ENCODE measurements at regions not wholly inside any gene's neighbourhood (a gene's known extent, or its start where the extent isn't known, plus 50 kb on each side); places are given as distances from the start of the nearest gene placed in this dataset.

DNA sequence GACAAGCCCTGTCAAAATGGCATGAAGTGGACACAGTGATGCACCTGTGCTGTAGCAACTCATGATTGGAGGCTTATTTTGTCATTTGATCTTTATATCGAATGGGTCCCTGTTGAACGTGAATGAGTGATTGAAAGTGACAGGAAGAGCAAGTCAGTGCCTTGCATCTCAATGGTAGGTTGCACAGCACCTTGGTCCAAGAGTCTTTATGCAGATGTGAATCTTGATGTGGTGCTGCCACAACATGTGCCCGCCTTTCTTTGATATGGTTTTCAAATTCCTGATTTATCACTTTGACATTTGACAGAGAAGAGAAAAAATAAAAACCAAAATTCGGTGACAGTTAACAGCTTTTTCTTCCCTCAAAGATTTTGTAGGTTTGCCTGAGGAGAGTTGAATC lies 1182.4 kb downstream of the DNAJB9 start:
- WGBS (ENCODE audit: insufficient coverage, low lambda C conversion rate), result 75% methylated on average over 2 of the region's 4 CpGs
- Histone ChIP-seq H3K27ac (ENCODE audit: low read length) (no peak overlapping the region), H3K4me1 (ENCODE audit: control insufficient read depth, insufficient read depth, low read length) (no peaks in the 10 kb centered on the region), H3K36me3 (ENCODE audit: control insufficient read depth, insufficient read depth, low read length) (no peaks in the 10 kb centered on the region), H3K4me3 (ENCODE audit: low read length) (no peak overlapping the region), H3K27me3 (ENCODE audit: control insufficient read depth, insufficient read depth, low read length) (no peaks in the 10 kb centered on the region), H3K9me3 (ENCODE audit: control insufficient read depth, low read depth, low read length) (no peaks in the 10 kb centered on the region)
- no peak for DNase-seq

DNA sequence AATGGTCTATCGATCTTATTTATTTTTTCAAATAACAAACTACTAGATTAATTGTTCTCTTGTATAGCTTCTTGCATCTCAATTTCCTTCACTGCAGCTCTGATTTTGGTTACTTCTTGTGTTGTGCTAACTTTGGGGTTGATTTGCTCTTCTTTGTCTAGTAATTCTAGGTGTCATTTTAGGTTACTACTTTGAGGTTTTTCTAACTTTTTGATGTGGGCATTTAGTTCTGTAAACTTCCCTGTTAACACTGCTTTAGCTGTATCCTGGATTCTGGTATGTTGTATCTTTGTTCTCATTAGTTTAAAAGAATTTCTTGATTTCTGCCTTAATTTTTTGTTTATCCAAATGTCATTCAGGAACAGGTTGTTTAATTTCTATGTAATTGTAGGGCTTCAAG lies 1188.0 kb downstream of the DNAJB9 start:
- H3K27ac ChIP-seq (ENCODE audit: low read length), result no peak overlapping the region
- WGBS (ENCODE audit: insufficient coverage, low lambda C conversion rate), result 86% methylated on average over 1 of the region's 1 CpG
- no peaks in the 10 kb centered on the region for H3K9me3 ChIP-seq (ENCODE audit: control insufficient read depth, low read depth, low read length)
- no peaks in the 10 kb centered on the region for H3K27me3 ChIP-seq (ENCODE audit: control insufficient read depth, insufficient read depth, low read length)
- DNase-seq, result no peak
- no peaks in the 10 kb centered on the region for H3K36me3 ChIP-seq (ENCODE audit: control insufficient read depth, insufficient read depth, low read length)
- no peaks in the 10 kb centered on the region for H3K4me1 ChIP-seq (ENCODE audit: control insufficient read depth, insufficient read depth, low read length)
- H3K4me3 ChIP-seq (ENCODE audit: low read length), result no peak overlapping the region

DNA sequence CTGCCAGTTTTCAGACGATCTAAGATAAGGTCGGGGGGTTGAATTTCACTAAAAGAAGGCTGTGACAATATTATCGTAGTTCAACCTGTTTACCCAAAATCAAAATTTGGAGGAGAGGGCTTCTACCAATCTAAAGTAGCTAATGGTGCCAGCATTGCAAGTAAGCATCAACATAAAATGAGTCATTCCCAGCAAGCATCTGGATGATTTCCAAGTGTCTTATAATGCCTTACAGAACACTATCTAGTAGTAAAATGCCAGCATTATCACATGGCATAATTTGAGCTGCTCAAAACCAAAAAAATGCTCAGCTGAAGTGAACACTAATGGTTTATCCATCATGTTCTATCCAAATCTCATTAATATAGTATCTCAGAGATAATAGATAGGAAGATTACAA lies 1193.9 kb downstream of the DNAJB9 start:
- Histone ChIP-seq H3K36me3 (ENCODE audit: control insufficient read depth, insufficient read depth, low read length) (no peaks in the 10 kb centered on the region), H3K27ac (ENCODE audit: low read length) (no peak overlapping the region), H3K4me3 (ENCODE audit: low read length) (no peak overlapping the region), H3K27me3 (ENCODE audit: control insufficient read depth, insufficient read depth, low read length) (no peaks in the 10 kb centered on the region), H3K4me1 (ENCODE audit: control insufficient read depth, insufficient read depth, low read length) (no peaks in the 10 kb centered on the region), H3K9me3 (ENCODE audit: control insufficient read depth, low read depth, low read length) (no peaks in the 10 kb centered on the region)
- 86% methylated on average over 2 of the region's 3 CpGs for WGBS (ENCODE audit: insufficient coverage, low lambda C conversion rate)
- DNase-seq, result no peak

DNA sequence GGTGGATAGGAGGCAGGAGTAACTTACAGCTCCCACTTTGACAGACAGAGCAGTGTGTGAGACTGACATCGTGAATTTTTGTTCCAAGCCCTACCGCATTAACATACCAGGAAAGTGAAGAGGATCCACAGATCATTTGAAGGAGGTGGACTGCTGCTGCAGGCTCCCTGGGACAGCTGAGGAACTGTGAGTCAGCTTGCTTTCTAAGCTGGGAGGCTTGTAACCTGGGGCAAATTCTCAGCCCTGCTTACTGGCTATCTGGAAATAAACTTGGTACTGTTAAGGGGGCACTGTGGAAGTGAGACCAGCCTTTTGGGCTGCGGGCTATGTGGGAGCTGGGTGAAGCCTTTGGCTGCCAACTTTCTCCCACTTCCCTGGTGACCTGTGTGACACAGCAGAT lies 1202.5 kb downstream of the DNAJB9 start:
- no peaks in the 10 kb centered on the region for H3K9me3 ChIP-seq (ENCODE audit: control insufficient read depth, low read depth, low read length)
- no peak overlapping the region for H3K4me3 ChIP-seq (ENCODE audit: low read length)
- no peak for DNase-seq
- no CpG with 5 or more reads among the region's 3 CpGs for WGBS (ENCODE audit: insufficient coverage, low lambda C conversion rate)
- no peaks in the 10 kb centered on the region for H3K27me3 ChIP-seq (ENCODE audit: control insufficient read depth, insufficient read depth, low read length)
- no peaks in the 10 kb centered on the region for H3K4me1 ChIP-seq (ENCODE audit: control insufficient read depth, insufficient read depth, low read length)
- H3K27ac ChIP-seq (ENCODE audit: low read length), result no peak overlapping the region
- no peaks in the 10 kb centered on the region for H3K36me3 ChIP-seq (ENCODE audit: control insufficient read depth, insufficient read depth, low read length)

DNA sequence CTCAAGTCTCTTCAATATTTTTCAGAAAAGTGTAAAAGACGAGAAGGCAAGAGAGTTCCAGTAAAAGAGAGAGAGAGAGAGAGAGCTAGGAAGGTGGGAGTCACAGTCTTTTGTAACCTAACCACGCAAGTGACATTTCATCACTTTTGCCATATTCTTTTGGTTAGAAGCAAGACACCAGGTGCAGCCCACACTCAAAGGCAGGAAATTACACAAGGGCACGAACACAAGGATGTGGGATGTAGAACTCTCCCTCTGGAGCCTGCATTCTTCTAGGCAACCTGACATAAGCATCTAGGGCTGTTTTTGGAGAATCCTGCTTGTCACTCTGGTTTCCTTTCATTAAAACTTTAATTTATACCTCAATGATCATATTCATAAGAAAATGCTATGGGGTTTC lies 1213.1 kb downstream of the DNAJB9 start:
- Histone ChIP-seq H3K27ac (ENCODE audit: low read length) (no peak overlapping the region), H3K27me3 (ENCODE audit: control insufficient read depth, insufficient read depth, low read length) (no peaks in the 10 kb centered on the region), H3K4me1 (ENCODE audit: control insufficient read depth, insufficient read depth, low read length) (no peaks in the 10 kb centered on the region), H3K4me3 (ENCODE audit: low read length) (no peak overlapping the region), H3K9me3 (ENCODE audit: control insufficient read depth, low read depth, low read length) (no peaks in the 10 kb centered on the region), H3K36me3 (ENCODE audit: control insufficient read depth, insufficient read depth, low read length) (no peaks in the 10 kb centered on the region)
- WGBS (ENCODE audit: insufficient coverage, low lambda C conversion rate), result 90% methylated on average over 2 of the region's 3 CpGs
- DNase-seq, result no peak

DNA sequence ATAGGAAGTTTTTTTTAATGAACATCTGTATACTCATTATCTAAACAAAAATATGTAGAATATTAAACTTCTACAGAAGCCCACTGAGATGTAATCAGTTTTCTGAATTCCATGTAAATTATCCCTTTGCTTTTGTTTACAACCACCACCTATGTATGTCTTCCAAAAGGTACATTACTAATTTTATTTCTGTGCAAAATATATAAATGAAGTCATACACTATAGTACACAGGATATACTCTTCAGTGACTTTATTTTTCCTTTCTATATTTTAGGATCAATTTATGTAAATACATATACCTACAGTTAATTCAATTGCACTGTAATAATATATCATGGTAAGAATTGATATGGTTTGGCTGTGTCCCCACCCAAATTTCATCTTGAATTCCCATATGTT lies 1236.9 kb downstream of the DNAJB9 start:
- no peaks in the 10 kb centered on the region for H3K9me3 ChIP-seq (ENCODE audit: control insufficient read depth, low read depth, low read length)
- H3K4me1 ChIP-seq (ENCODE audit: control insufficient read depth, insufficient read depth, low read length), result no peaks in the 10 kb centered on the region
- no peaks in the 10 kb centered on the region for H3K27me3 ChIP-seq (ENCODE audit: control insufficient read depth, insufficient read depth, low read length)
- H3K36me3 ChIP-seq (ENCODE audit: control insufficient read depth, insufficient read depth, low read length), result no peaks in the 10 kb centered on the region
- H3K4me3 ChIP-seq (ENCODE audit: low read length), result no peak overlapping the region
- DNase-seq, result no peak
- H3K27ac ChIP-seq (ENCODE audit: low read length), result no peak overlapping the region

DNA sequence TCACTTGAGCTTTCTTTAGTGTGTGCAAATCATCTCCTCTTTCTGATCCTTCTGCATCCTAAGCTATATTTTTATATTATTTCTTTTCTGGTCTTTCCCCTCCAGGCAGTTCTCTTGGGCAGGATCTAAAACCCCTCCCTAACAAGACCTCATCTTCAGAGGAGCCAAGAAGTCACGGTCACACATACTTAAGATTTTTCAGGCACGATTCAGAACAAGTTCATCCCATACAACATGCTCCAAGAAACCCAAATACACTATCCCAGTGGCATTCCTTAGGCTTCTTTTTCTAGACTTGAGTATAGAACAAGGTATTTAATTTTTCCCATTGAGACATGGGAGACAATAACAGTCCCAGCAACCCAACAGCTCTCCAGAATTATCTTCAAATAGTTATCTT lies 1251.5 kb downstream of the DNAJB9 start:
- H3K4me1 ChIP-seq (ENCODE audit: control insufficient read depth, insufficient read depth, low read length), result no peaks in the 10 kb centered on the region
- no peaks in the 10 kb centered on the region for H3K36me3 ChIP-seq (ENCODE audit: control insufficient read depth, insufficient read depth, low read length)
- no peak overlapping the region for H3K4me3 ChIP-seq (ENCODE audit: low read length)
- WGBS (ENCODE audit: insufficient coverage, low lambda C conversion rate), result no CpG with 5 or more reads among the region's 2 CpGs
- H3K27ac ChIP-seq (ENCODE audit: low read length), result no peak overlapping the region
- no peaks in the 10 kb centered on the region for H3K9me3 ChIP-seq (ENCODE audit: control insufficient read depth, low read depth, low read length)
- H3K27me3 ChIP-seq (ENCODE audit: control insufficient read depth, insufficient read depth, low read length), result no peaks in the 10 kb centered on the region
- no peak for DNase-seq

DNA sequence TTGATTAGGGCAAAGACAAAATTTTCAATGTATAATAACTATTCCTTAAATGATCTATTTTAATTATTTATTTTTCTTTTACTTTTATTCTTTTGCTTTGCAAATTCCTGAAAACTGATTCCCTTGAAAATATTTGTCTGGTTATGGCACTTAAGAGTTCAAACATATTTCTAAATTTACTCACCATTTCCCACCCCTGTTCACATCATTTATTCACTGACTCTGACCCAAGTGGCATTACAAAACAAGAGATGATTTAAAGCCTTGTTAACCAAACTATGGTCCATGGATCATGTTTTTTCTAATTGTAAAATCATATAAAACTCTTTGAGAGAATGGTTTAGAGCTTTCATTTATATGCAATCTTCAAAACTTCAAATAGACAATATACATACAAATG lies 1256.1 kb upstream of the LRRN3 start:
- no peak overlapping the region for H3K4me3 ChIP-seq (ENCODE audit: low read length)
- H3K27ac ChIP-seq (ENCODE audit: low read length), result no peak overlapping the region
- no peak for DNase-seq
- no peaks in the 10 kb centered on the region for H3K4me1 ChIP-seq (ENCODE audit: control insufficient read depth, insufficient read depth, low read length)
- no peaks in the 10 kb centered on the region for H3K36me3 ChIP-seq (ENCODE audit: control insufficient read depth, insufficient read depth, low read length)
- H3K9me3 ChIP-seq (ENCODE audit: control insufficient read depth, low read depth, low read length), result no peaks in the 10 kb centered on the region
- H3K27me3 ChIP-seq (ENCODE audit: control insufficient read depth, insufficient read depth, low read length), result no peaks in the 10 kb centered on the region

DNA sequence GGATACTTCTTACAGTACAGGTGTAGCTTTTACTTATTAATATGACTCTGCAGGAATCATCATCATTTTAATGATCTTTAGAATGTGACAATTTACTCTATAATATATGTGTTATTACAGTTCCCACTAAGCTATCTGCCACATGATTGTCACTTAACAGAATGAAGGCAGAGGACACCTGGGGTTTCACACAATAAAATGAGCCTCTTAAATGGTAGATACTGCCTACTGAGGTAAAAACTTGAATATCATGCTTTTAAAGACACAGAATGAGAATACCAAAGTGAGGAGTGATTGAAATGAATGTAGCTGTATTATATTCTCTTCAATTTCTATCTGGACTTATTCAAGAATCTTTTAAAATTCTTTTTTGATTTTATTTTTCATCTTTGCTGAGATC lies 1255.3 kb upstream of the LRRN3 start:
- Histone ChIP-seq H3K36me3 (ENCODE audit: control insufficient read depth, insufficient read depth, low read length) (no peaks in the 10 kb centered on the region), H3K4me3 (ENCODE audit: low read length) (no peak overlapping the region), H3K27me3 (ENCODE audit: control insufficient read depth, insufficient read depth, low read length) (no peaks in the 10 kb centered on the region), H3K9me3 (ENCODE audit: control insufficient read depth, low read depth, low read length) (no peaks in the 10 kb centered on the region), H3K27ac (ENCODE audit: low read length) (no peak overlapping the region), H3K4me1 (ENCODE audit: control insufficient read depth, insufficient read depth, low read length) (no peaks in the 10 kb centered on the region)
- no peak for DNase-seq

DNA sequence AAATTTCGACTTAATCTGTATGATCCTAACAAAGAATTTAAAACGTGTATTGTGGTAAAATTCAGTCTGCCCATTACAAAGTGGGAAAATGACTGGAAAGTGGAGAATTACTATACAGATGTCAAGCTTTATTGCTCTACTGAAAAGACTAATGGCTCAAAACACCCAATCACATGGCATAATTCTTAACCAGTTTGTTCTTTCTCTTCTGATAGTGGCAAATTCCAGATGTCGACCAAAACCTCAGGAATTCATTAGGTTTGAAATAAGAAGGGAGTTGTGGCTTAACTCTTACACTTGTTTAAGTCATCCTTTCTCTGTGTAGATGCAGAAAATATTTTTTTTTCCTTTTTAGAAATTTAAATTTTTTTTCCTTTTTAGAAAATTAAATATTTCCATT lies 1254.9 kb upstream of the LRRN3 start:
- no peaks in the 10 kb centered on the region for H3K27me3 ChIP-seq (ENCODE audit: control insufficient read depth, insufficient read depth, low read length)
- H3K9me3 ChIP-seq (ENCODE audit: control insufficient read depth, low read depth, low read length), result no peaks in the 10 kb centered on the region
- H3K27ac ChIP-seq (ENCODE audit: low read length), result no peak overlapping the region
- no peak for DNase-seq
- 88% methylated on average over 3 of the region's 3 CpGs for WGBS (ENCODE audit: insufficient coverage, low lambda C conversion rate)
- no peak overlapping the region for H3K4me3 ChIP-seq (ENCODE audit: low read length)
- H3K4me1 ChIP-seq (ENCODE audit: control insufficient read depth, insufficient read depth, low read length), result no peaks in the 10 kb centered on the region
- H3K36me3 ChIP-seq (ENCODE audit: control insufficient read depth, insufficient read depth, low read length), result no peaks in the 10 kb centered on the region

DNA sequence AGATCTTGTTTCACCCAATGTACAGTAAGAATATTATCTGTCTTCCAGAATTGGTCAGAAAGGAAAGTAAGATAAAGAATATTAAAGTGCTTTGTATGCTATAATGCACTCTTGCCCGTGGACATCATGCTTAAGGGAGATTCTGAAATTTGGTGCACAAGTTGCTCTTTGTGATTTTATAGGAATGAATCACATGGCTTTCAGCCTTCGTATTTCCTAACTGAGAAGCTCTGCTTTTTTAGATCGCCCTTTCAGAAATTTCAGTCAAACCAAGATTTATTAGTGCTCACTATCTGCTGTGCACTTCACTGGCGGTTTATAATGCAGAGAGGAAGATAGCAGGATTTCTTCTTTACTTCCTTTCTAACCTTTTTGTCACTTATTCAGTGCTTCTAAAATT lies 1248.5 kb upstream of the LRRN3 start:
- Histone ChIP-seq H3K36me3 (ENCODE audit: control insufficient read depth, insufficient read depth, low read length) (no peaks in the 10 kb centered on the region), H3K27ac (ENCODE audit: low read length) (no peak overlapping the region), H3K4me3 (ENCODE audit: low read length) (no peak overlapping the region), H3K27me3 (ENCODE audit: control insufficient read depth, insufficient read depth, low read length) (no peaks in the 10 kb centered on the region), H3K9me3 (ENCODE audit: control insufficient read depth, low read depth, low read length) (no peaks in the 10 kb centered on the region), H3K4me1 (ENCODE audit: control insufficient read depth, insufficient read depth, low read length) (no peaks in the 10 kb centered on the region)
- DNase-seq, result no peak
- 100% methylated on average over 1 of the region's 4 CpGs for WGBS (ENCODE audit: insufficient coverage, low lambda C conversion rate)

DNA sequence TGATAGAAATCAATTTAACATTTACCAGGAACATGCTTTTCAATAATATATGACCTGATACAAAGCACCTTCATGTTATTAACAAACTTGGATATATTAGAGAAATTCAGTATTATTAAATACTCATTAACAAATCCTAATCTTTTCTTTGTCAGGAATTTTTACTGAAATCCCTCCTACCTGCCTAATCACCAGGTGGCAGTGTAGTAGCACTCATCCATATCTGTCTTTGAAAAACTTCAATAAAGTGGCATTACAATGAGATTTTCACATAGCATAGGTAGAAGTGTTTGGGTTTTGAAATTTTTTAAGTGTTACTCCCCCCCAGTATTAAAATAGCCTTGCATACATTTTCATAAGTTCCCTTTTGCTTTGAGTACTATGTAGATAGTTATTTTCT lies 1246.6 kb upstream of the LRRN3 start:
- Histone ChIP-seq H3K27ac (ENCODE audit: low read length) (no peak overlapping the region), H3K4me1 (ENCODE audit: control insufficient read depth, insufficient read depth, low read length) (no peaks in the 10 kb centered on the region), H3K9me3 (ENCODE audit: control insufficient read depth, low read depth, low read length) (no peaks in the 10 kb centered on the region), H3K4me3 (ENCODE audit: low read length) (no peak overlapping the region), H3K27me3 (ENCODE audit: control insufficient read depth, insufficient read depth, low read length) (no peaks in the 10 kb centered on the region), H3K36me3 (ENCODE audit: control insufficient read depth, insufficient read depth, low read length) (no peaks in the 10 kb centered on the region)
- no peak for DNase-seq
